A673 (cell line): ENCODE measurements at regions not wholly inside any gene's neighbourhood (a gene's known extent, or its start where the extent isn't known, plus 50 kb on each side); places are given as distances from the start of the nearest gene placed in this dataset.
"Not testable (repeated sequence)": the region's sequence is repeated elsewhere in the genome, so short reads cannot be mapped to it uniquely, and the experiment has no call there.

Experiments
- BruUV-seq: library from RNA; stranded (reverse); fragments of 400-500 nt; replicated peaks from 2 replicates; lab custom pipeline; 2021; lab: Mats Ljungman, UMichigan
- CTCF ChIA-PET: fragments of 300-600 bp; sonication (Branson Sonifier 250); formaldehyde crosslinking; loops from one replicate; lab custom pipeline; 2022; ENCODE audit warnings: antibody characterized with exemption; lab: Charles Lee
- POLR2A ChIA-PET: fragments of 300-600 bp; sonication (Branson Sonifier 250); formaldehyde crosslinking; loops from one replicate; lab custom pipeline; 2022; ENCODE audit warnings: antibody characterized with exemption; ENCODE audit not compliant: low non-redundant PET; lab: Charles Lee
- DNase-seq: peaks from one replicate; pipeline ENCODE4 v3.0.0-alpha.2; 2015; ENCODE audit warnings: low spot score
- H3K27ac ChIP-seq: fragments of 200-600 bp; sonication (generic); 2 replicates; pipeline ENCODE4 v1.5.1; 2016; ENCODE audit warnings: mixed run types, low read depth, mild to moderate bottlenecking, mixed read lengths, antibody characterized with exemption, low read length; ENCODE audit not compliant: poor library complexity, severe bottlenecking
- H3K27me3 ChIP-seq: fragments of 200-600 bp; sonication (generic); replicated peaks from 2 replicates; pipeline ENCODE4 v1.6.1; 2017; ENCODE audit warnings: mixed run types, low read depth, mild to moderate bottlenecking, mixed read lengths, antibody characterized with exemption, low read length; ENCODE audit not compliant: insufficient read depth, poor library complexity
- H3K36me3 ChIP-seq: fragments of 200-600 bp; sonication (generic); 2 replicates; pipeline ENCODE4 v1.6.1; 2016; ENCODE audit warnings: mixed run types, mild to moderate bottlenecking, mixed read lengths, antibody characterized with exemption, low read length; ENCODE audit not compliant: insufficient read depth, poor library complexity, severe bottlenecking
- H3K4me1 ChIP-seq: fragments of 200-600 bp; sonication (generic); 2 replicates; pipeline ENCODE4 v1.6.1; 2017; ENCODE audit warnings: mixed run types, mild to moderate bottlenecking, mixed read lengths, antibody characterized with exemption, low read length; ENCODE audit not compliant: insufficient read depth, poor library complexity, severe bottlenecking
- H3K4me3 ChIP-seq: fragments of 200-600 bp; sonication (generic); 2 replicates; pipeline ENCODE4 v1.5.1; 2016; ENCODE audit warnings: low read depth, mixed run types, mild to moderate bottlenecking, mixed read lengths, low read length; ENCODE audit not compliant: poor library complexity, severe bottlenecking
- H3K9me3 ChIP-seq: fragments of 200-600 bp; sonication (generic); 2 replicates; pipeline ENCODE4 v1.6.1; 2016; ENCODE audit warnings: mixed run types, low read depth, mild to moderate bottlenecking, mixed read lengths, antibody characterized with exemption, low read length; ENCODE audit not compliant: poor library complexity, severe bottlenecking
- intact Hi-C: fragments of 100-400 bp; cut with micrococcal nuclease; formaldehyde crosslinking; loops from one replicate; pipeline ENCODE4 v1.10.0; 2022; ENCODE audit not compliant: unreplicated experiment

- H3K4me3 ChIP-seq, CTCF ChIA-PET, H3K4me1 ChIP-seq, H3K36me3 ChIP-seq, intact Hi-C loops, POLR2A ChIA-PET, H3K27me3 ChIP-seq, H3K9me3 ChIP-seq, DNase-seq, BruUV-seq, H3K27ac ChIP-seq: not testable (repeated sequence)
Observed at GRCh38 chr16:29137894-29138662, 153.2 kb downstream of the LAT start.

- not testable (repeated sequence) for BruUV-seq
Observed at GRCh38 chr16:29137461-29137860, 152.6 kb downstream of the LAT start.

GRCh38 chr16:29136916-29137315, 152.1 kb downstream of the LAT start:
- intact Hi-C loops, CTCF ChIA-PET, H3K36me3 ChIP-seq, H3K4me3 ChIP-seq, H3K4me1 ChIP-seq, BruUV-seq, H3K27ac ChIP-seq, DNase-seq, H3K9me3 ChIP-seq, H3K27me3 ChIP-seq, POLR2A ChIA-PET: not testable (repeated sequence)

More at GRCh38 chr16:29137461-29137860, 152.6 kb downstream of the LAT start:
- H3K36me3 ChIP-seq, H3K27ac ChIP-seq, H3K9me3 ChIP-seq, POLR2A ChIA-PET, CTCF ChIA-PET, H3K4me1 ChIP-seq, H3K4me3 ChIP-seq, H3K27me3 ChIP-seq, DNase-seq, intact Hi-C loops: not testable (repeated sequence)

- H3K9me3 ChIP-seq, BruUV-seq, H3K27ac ChIP-seq, H3K4me1 ChIP-seq, DNase-seq, H3K4me3 ChIP-seq, intact Hi-C loops, POLR2A ChIA-PET, CTCF ChIA-PET, H3K27me3 ChIP-seq, H3K36me3 ChIP-seq: not testable (repeated sequence)
Observed at GRCh38 chr16:29136046-29136696, 151.3 kb downstream of the LAT start.

- H3K4me3 ChIP-seq, CTCF ChIA-PET, H3K9me3 ChIP-seq, intact Hi-C loops, H3K27me3 ChIP-seq, DNase-seq, H3K4me1 ChIP-seq, H3K27ac ChIP-seq, BruUV-seq, H3K36me3 ChIP-seq, POLR2A ChIA-PET: not testable (repeated sequence)
Observed at GRCh38 chr16:29135098-29135497, 150.2 kb downstream of the LAT start.

GRCh38 chr16:29133681-29134430, 149.0 kb downstream of the LAT start:
- H3K27me3 ChIP-seq, DNase-seq, BruUV-seq, intact Hi-C loops, H3K4me1 ChIP-seq, H3K27ac ChIP-seq, H3K9me3 ChIP-seq, POLR2A ChIA-PET, H3K36me3 ChIP-seq, H3K4me3 ChIP-seq, CTCF ChIA-PET: not testable (repeated sequence)

GRCh38 chr16:29132869-29133268, 148.0 kb downstream of the LAT start:
- POLR2A ChIA-PET, H3K36me3 ChIP-seq, CTCF ChIA-PET, H3K9me3 ChIP-seq, intact Hi-C loops, H3K4me1 ChIP-seq, DNase-seq, H3K27ac ChIP-seq, H3K27me3 ChIP-seq, H3K4me3 ChIP-seq, BruUV-seq: not testable (repeated sequence)
